ENCODE measurements at regions not wholly inside any gene's neighbourhood (a gene's known extent, or its start where the extent isn't known, plus 50 kb on each side); places are given as distances from the start of the nearest gene placed in this dataset.

GRCh38 chr5:8520917-8521316, 652.0 kb downstream of the MTRR start:
- H3K4me3 ChIP-seq (ENCODE audit: low read length): no peak overlapping the region
- H3K9me3 ChIP-seq (ENCODE audit: control insufficient read depth, low read length): no peaks in the 10 kb centered on the region
- H3K36me3 ChIP-seq (ENCODE audit: control insufficient read depth, insufficient read depth, low read length): no peaks in the 10 kb centered on the region
- no peaks in the 10 kb centered on the region for H3K27me3 ChIP-seq (ENCODE audit: control insufficient read depth, insufficient read depth, low read length)
- no peaks in the 10 kb centered on the region for H3K4me1 ChIP-seq (ENCODE audit: control insufficient read depth, insufficient read depth, low read length)
- H3K9ac ChIP-seq (ENCODE audit: low read length): no peak overlapping the region

- H3K9ac ChIP-seq (ENCODE audit: low read length): no peak overlapping the region
- no peaks in the 10 kb centered on the region for H3K27me3 ChIP-seq (ENCODE audit: control insufficient read depth, insufficient read depth, low read length)
- H3K4me3 ChIP-seq (ENCODE audit: low read length): no peak overlapping the region
- H3K9me3 ChIP-seq (ENCODE audit: control insufficient read depth, low read length): no peaks in the 10 kb centered on the region
- H3K4me1 ChIP-seq (ENCODE audit: control insufficient read depth, insufficient read depth, low read length): no peaks in the 10 kb centered on the region
- H3K36me3 ChIP-seq (ENCODE audit: control insufficient read depth, insufficient read depth, low read length): no peaks in the 10 kb centered on the region
Observed at GRCh38 chr5:8521991-8522390, 653.0 kb downstream of the MTRR start.

- Histone ChIP-seq H3K36me3 (ENCODE audit: control insufficient read depth, insufficient read depth, low read length) (no peaks in the 10 kb centered on the region), H3K27me3 (ENCODE audit: control insufficient read depth, insufficient read depth, low read length) (no peaks in the 10 kb centered on the region), H3K4me1 (ENCODE audit: control insufficient read depth, insufficient read depth, low read length) (no peaks in the 10 kb centered on the region), H3K9me3 (ENCODE audit: control insufficient read depth, low read length) (no peaks in the 10 kb centered on the region), H3K4me3 (ENCODE audit: low read length) (no peak overlapping the region), H3K9ac (ENCODE audit: low read length) (no peak overlapping the region)
Observed at GRCh38 chr5:8522646-8523045, 653.7 kb downstream of the MTRR start.

DNA sequence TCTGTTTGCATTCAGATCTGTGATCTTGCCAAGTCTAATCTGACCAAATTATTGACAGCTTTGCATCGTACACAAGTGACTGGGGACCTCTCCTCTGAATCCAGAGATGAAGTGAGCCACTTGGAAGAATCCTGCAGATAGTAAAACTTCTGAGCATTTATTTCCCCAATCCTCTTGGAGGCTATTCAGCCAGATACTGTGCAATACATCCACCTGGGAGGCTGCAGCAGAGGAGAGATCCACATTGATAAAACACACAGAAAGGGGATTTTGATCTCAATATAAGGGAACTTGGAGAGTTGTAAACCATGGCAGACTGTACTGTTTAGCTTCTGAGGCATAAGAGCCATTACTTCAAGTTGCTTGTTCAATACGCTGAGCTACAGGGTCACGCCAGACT, 654.6 kb downstream of the MTRR start:
- Histone ChIP-seq H3K9me3 (ENCODE audit: control insufficient read depth, low read length) (no peaks in the 10 kb centered on the region), H3K4me3 (ENCODE audit: low read length) (no peak overlapping the region), H3K9ac (ENCODE audit: low read length) (no peak overlapping the region), H3K36me3 (ENCODE audit: control insufficient read depth, insufficient read depth, low read length) (no peaks in the 10 kb centered on the region), H3K27me3 (ENCODE audit: control insufficient read depth, insufficient read depth, low read length) (no peaks in the 10 kb centered on the region), H3K4me1 (ENCODE audit: control insufficient read depth, insufficient read depth, low read length) (no peaks in the 10 kb centered on the region)

DNA sequence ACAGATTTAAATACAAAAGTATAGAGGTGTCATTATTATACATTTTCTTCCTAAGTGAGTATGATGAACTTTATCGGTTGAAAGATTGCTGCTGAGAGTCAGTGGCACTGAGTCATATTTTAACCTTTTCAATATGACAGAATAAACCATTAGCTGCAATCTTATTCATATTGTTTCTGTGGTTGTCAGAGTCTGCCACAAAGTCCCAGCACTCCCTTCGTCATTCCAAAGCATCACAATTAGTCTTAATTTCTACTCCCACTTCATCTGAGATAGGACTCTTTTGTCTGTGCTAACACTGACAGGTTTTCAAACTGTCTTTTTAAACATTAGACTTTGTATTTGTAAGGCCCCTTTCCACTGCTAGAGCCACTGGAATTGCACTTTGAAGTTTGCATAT, 656.9 kb downstream of the MTRR start:
- Histone ChIP-seq H3K9ac (ENCODE audit: low read length) (no peak overlapping the region), H3K4me1 (ENCODE audit: control insufficient read depth, insufficient read depth, low read length) (no peaks in the 10 kb centered on the region), H3K27me3 (ENCODE audit: control insufficient read depth, insufficient read depth, low read length) (no peaks in the 10 kb centered on the region), H3K4me3 (ENCODE audit: low read length) (no peak overlapping the region), H3K9me3 (ENCODE audit: control insufficient read depth, low read length) (no peaks in the 10 kb centered on the region), H3K36me3 (ENCODE audit: control insufficient read depth, insufficient read depth, low read length) (no peaks in the 10 kb centered on the region)

- Histone ChIP-seq H3K4me1 (ENCODE audit: control insufficient read depth, insufficient read depth, low read length) (no peaks in the 10 kb centered on the region), H3K9me3 (ENCODE audit: control insufficient read depth, low read length) (no peaks in the 10 kb centered on the region), H3K36me3 (ENCODE audit: control insufficient read depth, insufficient read depth, low read length) (no peaks in the 10 kb centered on the region), H3K4me3 (ENCODE audit: low read length) (no peak overlapping the region), H3K27me3 (ENCODE audit: control insufficient read depth, insufficient read depth, low read length) (no peaks in the 10 kb centered on the region), H3K9ac (ENCODE audit: low read length) (no peak overlapping the region)
Observed at GRCh38 chr5:8528106-8528505, 659.2 kb downstream of the MTRR start.

DNA sequence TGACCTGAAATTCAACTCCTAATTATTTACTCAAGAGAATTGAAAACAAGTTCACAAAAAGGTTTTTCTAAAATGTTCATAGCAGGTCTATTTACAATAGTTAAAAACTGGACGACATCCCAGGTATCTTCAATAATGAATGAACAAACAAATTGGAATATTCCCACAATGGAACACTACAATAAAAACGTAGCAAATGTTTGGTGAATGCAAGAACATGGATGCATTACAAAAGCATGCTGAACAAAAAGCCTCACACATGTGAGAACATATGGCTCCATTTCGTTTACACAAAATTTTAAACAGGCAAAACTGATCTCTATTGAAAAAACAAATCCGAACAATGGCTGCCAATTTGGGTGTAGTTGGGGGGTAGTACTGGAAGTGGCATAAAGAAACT, 669.9 kb downstream of the MTRR start:
- Histone ChIP-seq H3K9ac (ENCODE audit: low read length) (no peak overlapping the region), H3K27me3 (ENCODE audit: control insufficient read depth, insufficient read depth, low read length) (no peaks in the 10 kb centered on the region), H3K36me3 (ENCODE audit: control insufficient read depth, insufficient read depth, low read length) (no peaks in the 10 kb centered on the region), H3K9me3 (ENCODE audit: control insufficient read depth, low read length) (no peaks in the 10 kb centered on the region), H3K4me1 (ENCODE audit: control insufficient read depth, insufficient read depth, low read length) (no peaks in the 10 kb centered on the region), H3K4me3 (ENCODE audit: low read length) (no peak overlapping the region)

- no peaks in the 10 kb centered on the region for H3K4me1 ChIP-seq (ENCODE audit: control insufficient read depth, insufficient read depth, low read length)
- no peaks in the 10 kb centered on the region for H3K27me3 ChIP-seq (ENCODE audit: control insufficient read depth, insufficient read depth, low read length)
- H3K4me3 ChIP-seq (ENCODE audit: low read length): no peak overlapping the region
- H3K9ac ChIP-seq (ENCODE audit: low read length): no peak overlapping the region
- H3K36me3 ChIP-seq (ENCODE audit: control insufficient read depth, insufficient read depth, low read length): no peaks in the 10 kb centered on the region
- H3K9me3 ChIP-seq (ENCODE audit: control insufficient read depth, low read length): no peaks in the 10 kb centered on the region
Observed at GRCh38 chr5:8540317-8540716, 671.4 kb downstream of the MTRR start.

DNA sequence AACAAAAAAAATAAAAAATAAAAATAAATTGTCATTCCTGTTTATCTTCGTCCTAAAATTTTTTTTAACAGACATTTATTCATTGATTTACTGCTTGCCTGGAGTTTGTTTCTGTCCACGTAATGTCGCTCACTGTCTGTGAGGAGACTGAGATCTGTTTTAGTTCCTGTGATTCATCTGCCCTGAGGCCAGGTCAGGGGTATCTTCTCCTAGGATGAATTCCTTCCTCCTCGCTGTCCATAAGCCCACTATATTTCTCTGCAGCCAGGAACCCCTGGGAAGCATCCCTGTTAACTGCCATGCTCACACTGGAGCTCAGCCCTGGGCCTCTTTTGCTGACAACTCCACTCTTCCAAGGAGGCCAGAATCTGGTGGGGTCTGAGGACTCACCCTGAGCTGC, 682.0 kb downstream of the MTRR start:
- H3K27me3 ChIP-seq (ENCODE audit: control insufficient read depth, insufficient read depth, low read length): no peaks in the 10 kb centered on the region
- no peak overlapping the region for H3K4me3 ChIP-seq (ENCODE audit: low read length)
- no peak overlapping the region for H3K9ac ChIP-seq (ENCODE audit: low read length)
- H3K4me1 ChIP-seq (ENCODE audit: control insufficient read depth, insufficient read depth, low read length): no peaks in the 10 kb centered on the region
- H3K9me3 ChIP-seq (ENCODE audit: control insufficient read depth, low read length): no peaks in the 10 kb centered on the region
- H3K36me3 ChIP-seq (ENCODE audit: control insufficient read depth, insufficient read depth, low read length): no peaks in the 10 kb centered on the region

- Histone ChIP-seq H3K9me3 (ENCODE audit: control insufficient read depth, low read length) (no peaks in the 10 kb centered on the region), H3K9ac (ENCODE audit: low read length) (no peak overlapping the region), H3K27me3 (ENCODE audit: control insufficient read depth, insufficient read depth, low read length) (no peaks in the 10 kb centered on the region), H3K4me3 (ENCODE audit: low read length) (no peak overlapping the region), H3K36me3 (ENCODE audit: control insufficient read depth, insufficient read depth, low read length) (no peaks in the 10 kb centered on the region), H3K4me1 (ENCODE audit: control insufficient read depth, insufficient read depth, low read length) (no peaks in the 10 kb centered on the region)
Observed at GRCh38 chr5:8553364-8553763, 684.4 kb downstream of the MTRR start.

- no peak overlapping the region for H3K4me3 ChIP-seq (ENCODE audit: low read length)
- H3K4me1 ChIP-seq (ENCODE audit: control insufficient read depth, insufficient read depth, low read length): no peaks in the 10 kb centered on the region
- no peaks in the 10 kb centered on the region for H3K36me3 ChIP-seq (ENCODE audit: control insufficient read depth, insufficient read depth, low read length)
- H3K27me3 ChIP-seq (ENCODE audit: control insufficient read depth, insufficient read depth, low read length): no peaks in the 10 kb centered on the region
- H3K9ac ChIP-seq (ENCODE audit: low read length): no peak overlapping the region
- no peaks in the 10 kb centered on the region for H3K9me3 ChIP-seq (ENCODE audit: control insufficient read depth, low read length)
Observed at GRCh38 chr5:8557728-8558127, 688.8 kb downstream of the MTRR start.

- no peak overlapping the region for H3K4me3 ChIP-seq (ENCODE audit: low read length)
- H3K9ac ChIP-seq (ENCODE audit: low read length): no peak overlapping the region
- no peaks in the 10 kb centered on the region for H3K4me1 ChIP-seq (ENCODE audit: control insufficient read depth, insufficient read depth, low read length)
- H3K27me3 ChIP-seq (ENCODE audit: control insufficient read depth, insufficient read depth, low read length): no peaks in the 10 kb centered on the region
- no peaks in the 10 kb centered on the region for H3K36me3 ChIP-seq (ENCODE audit: control insufficient read depth, insufficient read depth, low read length)
- H3K9me3 ChIP-seq (ENCODE audit: control insufficient read depth, low read length): no peaks in the 10 kb centered on the region
Observed at GRCh38 chr5:8560776-8561175, 691.8 kb downstream of the MTRR start.

DNA sequence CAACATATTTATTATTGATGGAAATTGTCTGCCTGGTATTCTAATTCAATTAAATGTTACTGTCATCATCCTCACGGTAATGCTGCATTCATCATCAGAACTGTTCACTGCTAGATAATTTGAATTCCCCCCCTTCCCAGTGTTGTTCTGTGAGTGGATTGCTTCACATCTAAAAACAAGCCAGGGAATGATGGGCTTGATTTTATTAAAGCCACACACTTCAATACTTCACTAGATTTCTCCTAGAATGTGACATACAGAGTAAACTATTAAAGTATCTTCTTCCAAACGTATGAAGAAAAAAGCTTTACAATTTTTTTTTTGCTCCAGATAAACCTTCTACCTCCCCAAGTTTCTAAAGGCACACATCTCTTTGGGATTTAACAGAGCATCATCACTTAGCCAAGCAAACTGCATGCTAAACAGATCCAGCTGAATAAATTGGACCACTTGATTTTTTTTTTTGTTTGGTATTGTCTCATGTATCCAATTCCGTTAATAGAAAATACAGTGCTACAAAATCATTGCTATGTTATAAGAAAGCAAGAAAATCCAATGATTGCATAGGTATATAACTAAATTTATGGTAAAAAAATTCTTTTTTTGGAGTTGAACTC, 692.4 kb downstream of the MTRR start:
- no peaks in the 10 kb centered on the region for H3K9me3 ChIP-seq (ENCODE audit: control insufficient read depth, low read length)
- H3K9ac ChIP-seq (ENCODE audit: low read length): no peak overlapping the region
- no peak overlapping the region for H3K4me3 ChIP-seq (ENCODE audit: low read length)
- H3K27me3 ChIP-seq (ENCODE audit: control insufficient read depth, insufficient read depth, low read length): no peaks in the 10 kb centered on the region
- H3K36me3 ChIP-seq (ENCODE audit: control insufficient read depth, insufficient read depth, low read length): no peaks in the 10 kb centered on the region
- no peaks in the 10 kb centered on the region for H3K4me1 ChIP-seq (ENCODE audit: control insufficient read depth, insufficient read depth, low read length)
